ENCODE measurements at regions not wholly inside any gene's neighbourhood (a gene's known extent, or its start where the extent isn't known, plus 50 kb on each side); places are given as distances from the start of the nearest gene placed in this dataset.

- Mint-ChIP-seq H3K4me3 (no peak overlapping the region), H3K27ac (no peak overlapping the region), H3K9me3 (ENCODE audit: insufficient read depth) (peaks cover 3% of the 10 kb centered on the region), H3K4me1 (no peaks in the 10 kb centered on the region), H3K27me3 (no peaks in the 10 kb centered on the region)
- Histone ChIP-seq H3K9ac (ENCODE audit: low read length) (no peak overlapping the region), H3K27ac (ENCODE audit: low read length in 2 of 2) (no peak overlapping the region), H3K9me3 (ENCODE audit: control extremely low read depth in 1 of 3, control insufficient read depth in 2 of 3, insufficient read depth in 1 of 3, low read length in 2 of 3) (peaks cover 0 to 9% (median 0%) of the 10 kb centered on the region in 3 donors), H2AFZ (ENCODE audit: insufficient read depth, low read depth, low read length, poor library complexity, severe bottlenecking) (no peak overlapping the region), H3K27me3 (replicated peaks in 1 of 4; ENCODE audit: control extremely low read depth in 1 of 4, control insufficient read depth in 3 of 4, insufficient read depth in 4 of 4, low read length in 3 of 4) (no peaks in the 10 kb centered on the region), H4K20me1 (ENCODE audit: control insufficient read depth, insufficient read depth, low read length, poor library complexity, severe bottlenecking) (no peaks in the 10 kb centered on the region), H3K4me3 (ENCODE audit: control extremely low read depth in 1 of 5, extremely low read depth in 1 of 5, insufficient read depth in 1 of 5, low read depth in 2 of 5, low read length in 4 of 5) (no peak overlapping the region), H3K4me1 (ENCODE audit: control insufficient read depth in 2 of 2, insufficient read depth in 2 of 2, low read length in 2 of 2) (no peaks in the 10 kb centered on the region), H3K79me2 (ENCODE audit: control insufficient read depth, insufficient read depth, low read length) (no peaks in the 10 kb centered on the region), H3K36me3 (replicated peaks in 1 of 2; ENCODE audit: control extremely low read depth in 1 of 2, control insufficient read depth in 1 of 2, extremely low read depth in 1 of 2, insufficient read depth in 2 of 2, low read length in 1 of 2) (no peaks in the 10 kb centered on the region), H3K4me2 (replicated peaks; ENCODE audit: low read depth, low read length, poor library complexity, severe bottlenecking) (no peak overlapping the region)
- WGBS (ENCODE audit: insufficient coverage): 77% methylated on average over 4 of the region's 4 CpGs
- intact Hi-C loops (cut with micrococcal nuclease): no loop called here
- DNase-seq: no peak
- TF ChIP-seq EZH2 (IDR thresholded peaks at IDR 0.05; ENCODE audit: borderline replicate concordance, insufficient read depth, low read depth, low read length, poor library complexity, severe bottlenecking): no peak
- TF ChIP-seq, protein P1, sequence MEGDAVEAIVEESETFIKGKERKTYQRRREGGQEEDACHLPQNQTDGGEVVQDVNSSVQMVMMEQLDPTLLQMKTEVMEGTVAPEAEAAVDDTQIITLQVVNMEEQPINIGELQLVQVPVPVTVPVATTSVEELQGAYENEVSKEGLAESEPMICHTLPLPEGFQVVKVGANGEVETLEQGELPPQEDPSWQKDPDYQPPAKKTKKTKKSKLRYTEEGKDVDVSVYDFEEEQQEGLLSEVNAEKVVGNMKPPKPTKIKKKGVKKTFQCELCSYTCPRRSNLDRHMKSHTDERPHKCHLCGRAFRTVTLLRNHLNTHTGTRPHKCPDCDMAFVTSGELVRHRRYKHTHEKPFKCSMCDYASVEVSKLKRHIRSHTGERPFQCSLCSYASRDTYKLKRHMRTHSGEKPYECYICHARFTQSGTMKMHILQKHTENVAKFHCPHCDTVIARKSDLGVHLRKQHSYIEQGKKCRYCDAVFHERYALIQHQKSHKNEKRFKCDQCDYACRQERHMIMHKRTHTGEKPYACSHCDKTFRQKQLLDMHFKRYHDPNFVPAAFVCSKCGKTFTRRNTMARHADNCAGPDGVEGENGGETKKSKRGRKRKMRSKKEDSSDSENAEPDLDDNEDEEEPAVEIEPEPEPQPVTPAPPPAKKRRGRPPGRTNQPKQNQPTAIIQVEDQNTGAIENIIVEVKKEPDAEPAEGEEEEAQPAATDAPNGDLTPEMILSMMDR (IDR thresholded peaks at IDR 0.05): no peak
- ATAC-seq (ENCODE audit: low read depth): no peak
- CTCF ChIA-PET: interaction anchor here (0.6 kb wide), 1 partner anchor 280 kb away, joined by 4 read pairs; no protein-coding TSS in a partner anchor
- POLR2A ChIA-PET: no interaction called here
Observed at GRCh38 chr1:238088560-238089290, 198.0 kb upstream of the ZP4 start.

DNA sequence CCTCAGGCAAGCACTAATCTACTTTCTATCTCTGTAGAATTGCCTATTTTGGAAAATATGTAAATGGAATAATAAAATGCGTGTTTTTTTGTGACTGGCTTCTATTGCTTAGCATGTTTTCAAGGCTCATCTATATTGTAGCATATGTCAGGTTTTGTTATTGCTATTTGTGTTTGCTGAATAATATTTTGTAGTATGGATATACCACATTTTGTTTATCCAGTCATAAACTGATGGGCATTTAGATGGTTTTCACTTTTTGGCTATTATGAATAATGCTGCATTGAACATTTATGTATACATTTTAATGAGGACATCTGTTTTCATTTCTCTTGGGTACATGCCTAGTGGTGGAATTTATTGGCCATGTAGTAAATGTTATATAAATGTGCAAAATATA lies 183.3 kb upstream of the ZP4 start:
- Histone ChIP-seq H3K4me2 (replicated peaks; ENCODE audit: low read depth, low read length, poor library complexity, severe bottlenecking) (no peak overlapping the region), H3K4me1 (ENCODE audit: control insufficient read depth in 2 of 2, insufficient read depth in 2 of 2, low read length in 2 of 2) (no peaks in the 10 kb centered on the region), H3K9ac (ENCODE audit: low read length) (no peak overlapping the region), H3K27me3 (replicated peaks in 1 of 4; ENCODE audit: control extremely low read depth in 1 of 4, control insufficient read depth in 3 of 4, insufficient read depth in 4 of 4, low read length in 3 of 4) (no peaks in the 10 kb centered on the region), H3K4me3 (ENCODE audit: control extremely low read depth in 1 of 5, extremely low read depth in 1 of 5, insufficient read depth in 1 of 5, low read depth in 2 of 5, low read length in 4 of 5) (no peak overlapping the region), H3K36me3 (replicated peaks in 1 of 2; ENCODE audit: control extremely low read depth in 1 of 2, control insufficient read depth in 1 of 2, extremely low read depth in 1 of 2, insufficient read depth in 2 of 2, low read length in 1 of 2) (no peaks in the 10 kb centered on the region), H3K27ac (ENCODE audit: low read length in 2 of 2) (no peak overlapping the region), H3K79me2 (ENCODE audit: control insufficient read depth, insufficient read depth, low read length) (no peaks in the 10 kb centered on the region), H2AFZ (ENCODE audit: insufficient read depth, low read depth, low read length, poor library complexity, severe bottlenecking) (no peak overlapping the region), H3K9me3 (ENCODE audit: control extremely low read depth in 1 of 3, control insufficient read depth in 2 of 3, insufficient read depth in 1 of 3, low read length in 2 of 3) (peaks cover 0 to 8% (median 0%) of the 10 kb centered on the region in 3 donors), H4K20me1 (ENCODE audit: control insufficient read depth, insufficient read depth, low read length, poor library complexity, severe bottlenecking) (no peaks in the 10 kb centered on the region)
- POLR2A ChIA-PET: no interaction called here
- Mint-ChIP-seq H3K4me3 (no peak overlapping the region), H3K9me3 (ENCODE audit: insufficient read depth) (peaks cover 2% of the 10 kb centered on the region), H3K27ac (no peak overlapping the region), H3K4me1 (no peaks in the 10 kb centered on the region), H3K27me3 (no peaks in the 10 kb centered on the region)
- CTCF ChIA-PET: no interaction called here
- TF ChIP-seq, protein P1 (IDR thresholded peaks at IDR 0.05): no peak
- no peak for TF ChIP-seq EZH2 (IDR thresholded peaks at IDR 0.05; ENCODE audit: borderline replicate concordance, insufficient read depth, low read depth, low read length, poor library complexity, severe bottlenecking)
- intact Hi-C loops (cut with micrococcal nuclease): no loop called here
- ATAC-seq (ENCODE audit: low read depth): no peak
- no CpG with 5 or more reads among the region's 1 CpG for WGBS (ENCODE audit: insufficient coverage)
- DNase-seq: no peak

Data from B cell (primary cell).